Left ventricle myocardium superior (tissue), 1 donor: ENCODE measurements at regions not wholly inside any gene's neighbourhood (a gene's known extent, or its start where the extent isn't known, plus 50 kb on each side); places are given as distances from the start of the nearest gene placed in this dataset.

ENCODE experiments used
- ATAC-seq: fragments of 200-7000 bp; cut with Tn5 transposase; one replicate; pipeline ENCODE4 v1.9.1; 2020; ENCODE audit warnings: mild to moderate bottlenecking, moderate library complexity
- DNase-seq: peaks from one replicate; pipeline ENCODE4 v3.0.0-alpha.2; 2020
- intact Hi-C: fragments of 100-400 bp; cut with micrococcal nuclease; formaldehyde crosslinking; loops from one replicate; pipeline ENCODE4 v1.11.0; 2022
- donor health status: DM: no; HTN: yes; CAD: no; lungs with severe emphysema.

GRCh38 chr13:104460554-104460953 lies 1394.3 kb upstream of the SLC10A2 start:
- intact Hi-C loops, result no loop called here
- no peak for DNase-seq
- ATAC-seq, result no peak

DNA sequence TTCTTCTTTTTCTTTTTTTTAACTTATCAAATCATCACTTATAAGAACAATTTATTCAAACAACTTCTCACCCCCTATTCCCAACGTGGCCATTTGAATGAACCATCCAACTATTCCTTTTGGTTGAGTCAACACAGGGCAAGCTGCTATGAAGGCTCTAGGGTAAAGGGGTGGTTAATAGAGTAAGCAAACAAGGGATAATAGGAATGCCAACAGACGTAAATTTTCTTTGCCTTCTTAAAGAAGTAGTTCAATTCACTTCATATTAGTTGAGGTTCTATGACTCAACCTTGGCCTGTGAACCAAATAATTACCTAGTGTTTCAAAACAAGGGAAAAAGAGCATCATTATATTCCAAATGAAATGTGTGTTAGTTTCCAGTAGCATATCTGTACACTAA lies 1383.8 kb upstream of the SLC10A2 start:
- intact Hi-C loops, result no loop called here
- no peak for DNase-seq

GRCh38 chr13:104447348-104447747 lies 1381.1 kb upstream of the SLC10A2 start:
- ATAC-seq (no peak), DNase-seq (no peak)
- intact Hi-C loops, result no loop called here

More for the DNA sequence above, 1383.8 kb upstream of the SLC10A2 start:
- no peak for ATAC-seq

GRCh38 chr13:104442536-104442935 lies 1376.3 kb upstream of the SLC10A2 start:
- ATAC-seq (no peak), DNase-seq (no peak)
- intact Hi-C loops, result no loop called here

GRCh38 chr13:104436555-104436954 lies 1370.3 kb upstream of the SLC10A2 start:
- ATAC-seq (no peak), DNase-seq (no peak)
- intact Hi-C loops, result no loop called here

- DNase-seq, result no peak
- no peak for ATAC-seq
- intact Hi-C loops, result no loop called here
Observed at GRCh38 chr13:104431895-104432294, 1365.7 kb upstream of the SLC10A2 start.

GRCh38 chr13:104426435-104426834 lies 1360.2 kb upstream of the SLC10A2 start:
- intact Hi-C loops, result no loop called here
- DNase-seq (no peak), ATAC-seq (no peak)

DNA sequence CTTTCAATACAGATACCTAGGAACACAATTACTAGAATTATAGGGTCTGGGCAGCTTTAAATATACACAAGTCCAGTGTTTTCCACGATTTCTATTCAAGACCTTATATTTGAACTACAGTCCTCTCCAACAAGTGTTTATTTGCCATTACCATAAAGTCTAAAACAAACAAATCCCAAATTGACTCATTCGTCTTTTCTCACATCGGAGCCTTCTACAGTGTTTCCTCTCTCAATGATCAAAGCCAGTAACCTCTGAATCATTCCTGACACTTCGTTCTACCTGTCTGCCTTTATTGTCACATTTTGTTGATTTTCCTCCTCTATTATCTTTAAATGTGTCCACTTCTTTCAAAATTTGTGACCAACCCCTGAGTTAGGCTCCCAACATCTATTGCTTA lies 1356.5 kb upstream of the SLC10A2 start:
- DNase-seq (no peak), ATAC-seq (no peak)
- intact Hi-C loops, result no loop called here

DNA sequence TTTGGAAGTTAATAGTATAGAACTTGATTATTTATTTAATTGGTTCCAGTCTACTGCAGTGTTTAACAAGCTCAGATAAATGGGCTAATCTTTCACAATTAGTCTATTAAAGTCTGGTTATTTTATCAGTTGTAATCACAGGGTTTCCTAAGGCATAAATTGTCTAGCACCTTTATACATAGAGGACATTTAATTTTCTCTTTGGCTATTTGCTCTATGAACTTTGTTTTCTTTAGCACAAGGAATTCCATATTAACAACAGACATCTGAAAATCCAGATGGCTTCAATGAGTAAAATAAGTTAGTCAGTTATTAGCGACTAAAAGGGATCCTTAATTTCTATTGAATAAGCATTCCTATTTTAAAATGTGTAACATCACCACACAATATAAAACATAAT lies 1350.8 kb upstream of the SLC10A2 start:
- intact Hi-C loops, result no loop called here
- no peak for DNase-seq

DNA sequence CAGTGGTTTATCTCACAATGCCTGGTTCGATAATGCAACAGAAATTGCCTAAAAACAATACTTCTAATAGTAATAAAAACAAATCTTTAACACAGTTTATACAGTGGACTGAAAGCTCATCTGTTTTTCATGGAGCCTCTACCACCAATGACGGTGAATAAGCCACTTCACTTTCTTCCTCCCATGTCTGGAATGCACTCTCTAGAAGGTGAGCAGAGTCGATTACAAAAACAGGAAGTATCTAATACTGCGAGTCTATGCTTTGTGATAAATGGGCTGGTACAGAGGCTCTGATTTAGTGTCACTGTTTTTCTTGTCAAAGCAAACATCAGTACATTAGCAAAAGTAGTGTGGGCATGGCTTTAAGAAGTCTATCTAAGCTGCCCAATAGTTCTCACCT lies 1348.6 kb upstream of the SLC10A2 start:
- intact Hi-C loops, result no loop called here
- ATAC-seq (no peak), DNase-seq (no peak)

More for the DNA sequence above, 1350.8 kb upstream of the SLC10A2 start:
- ATAC-seq, result no peak

GRCh38 chr13:104414181-104414580 lies 1348.0 kb upstream of the SLC10A2 start:
- DNase-seq, result no peak
- ATAC-seq, result no peak
- intact Hi-C loops, result no loop called here

- no peak for ATAC-seq
- intact Hi-C loops, result no loop called here
- DNase-seq, result no peak
Observed at GRCh38 chr13:104411141-104411765, 1345.0 kb upstream of the SLC10A2 start.

DNA sequence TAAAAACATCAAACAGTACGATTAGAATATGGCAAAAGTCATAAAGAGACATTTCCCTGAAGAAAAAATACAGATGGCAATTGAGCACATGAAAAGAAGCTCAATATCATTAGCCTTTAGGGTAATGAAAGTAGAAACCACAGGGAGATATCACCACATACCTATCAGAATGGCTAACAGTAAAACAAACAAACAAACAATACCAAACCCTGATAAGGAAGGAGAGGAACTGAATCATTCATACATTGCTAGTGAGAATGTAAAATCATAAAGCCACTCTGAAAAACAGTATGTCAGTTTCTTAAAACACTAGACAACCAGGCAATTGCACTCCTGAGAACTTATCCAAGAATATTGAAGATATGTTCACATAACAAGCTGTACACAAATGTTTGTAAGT lies 1342.5 kb upstream of the SLC10A2 start:
- no peak for ATAC-seq
- DNase-seq, result no peak
- intact Hi-C loops, result no loop called here

GRCh38 chr13:104404325-104404724 lies 1338.1 kb upstream of the SLC10A2 start:
- intact Hi-C loops, result no loop called here
- no peak for ATAC-seq
- DNase-seq, result no peak

- no peak for ATAC-seq
- intact Hi-C loops, result no loop called here
Observed at GRCh38 chr13:104389691-104390090, 1323.5 kb upstream of the SLC10A2 start.

DNA sequence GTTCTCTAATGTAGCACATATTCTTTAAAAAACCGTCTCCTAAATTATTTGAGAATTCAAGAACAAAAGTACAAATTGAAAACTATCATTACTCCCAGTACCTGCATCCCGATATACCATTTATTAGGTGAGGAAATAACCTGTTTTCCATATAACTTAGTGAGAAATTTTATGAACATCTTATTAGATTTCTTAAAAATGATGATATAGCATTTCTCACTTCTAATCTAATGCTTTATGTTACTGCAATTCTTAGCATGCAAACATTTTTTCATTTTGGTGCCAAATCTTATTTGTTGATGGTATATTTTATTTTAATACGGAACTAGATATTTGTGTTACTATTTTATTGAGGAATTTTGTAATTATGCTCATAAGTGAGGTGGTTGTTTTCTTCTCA lies 1321.3 kb upstream of the SLC10A2 start:
- DNase-seq (no peak), ATAC-seq (no peak)
- intact Hi-C loops, result no loop called here

More at GRCh38 chr13:104389691-104390090, 1323.5 kb upstream of the SLC10A2 start:
- no peak for DNase-seq

GRCh38 chr13:104385404-104385803 lies 1319.2 kb upstream of the SLC10A2 start:
- no peak for DNase-seq
- intact Hi-C loops, result no loop called here

DNA sequence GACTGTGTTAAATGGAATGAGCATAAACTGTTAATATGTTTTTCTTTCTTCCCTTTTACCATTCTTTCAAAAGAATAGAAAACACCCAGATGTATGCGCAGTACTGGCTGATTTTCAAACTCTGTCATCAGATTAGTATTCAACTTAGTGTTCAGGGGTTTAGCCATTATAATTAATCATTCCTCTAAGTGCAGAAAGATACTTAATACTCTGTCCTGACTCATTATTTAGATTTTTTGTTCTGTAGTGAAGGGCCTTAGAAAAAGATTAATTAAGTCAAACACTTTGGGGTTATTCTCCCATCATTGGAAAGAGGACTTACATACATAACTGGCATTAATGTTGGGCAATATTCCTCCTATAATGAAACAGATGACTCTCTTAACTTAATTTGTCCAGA lies 1316.7 kb upstream of the SLC10A2 start:
- intact Hi-C loops, result no loop called here
- ATAC-seq, result no peak
- no peak for DNase-seq

More at GRCh38 chr13:104385404-104385803, 1319.2 kb upstream of the SLC10A2 start:
- no peak for ATAC-seq

- ATAC-seq, result no peak
- intact Hi-C loops, result no loop called here
- DNase-seq, result no peak
Observed at GRCh38 chr13:104376588-104376987, 1310.4 kb upstream of the SLC10A2 start.

DNA sequence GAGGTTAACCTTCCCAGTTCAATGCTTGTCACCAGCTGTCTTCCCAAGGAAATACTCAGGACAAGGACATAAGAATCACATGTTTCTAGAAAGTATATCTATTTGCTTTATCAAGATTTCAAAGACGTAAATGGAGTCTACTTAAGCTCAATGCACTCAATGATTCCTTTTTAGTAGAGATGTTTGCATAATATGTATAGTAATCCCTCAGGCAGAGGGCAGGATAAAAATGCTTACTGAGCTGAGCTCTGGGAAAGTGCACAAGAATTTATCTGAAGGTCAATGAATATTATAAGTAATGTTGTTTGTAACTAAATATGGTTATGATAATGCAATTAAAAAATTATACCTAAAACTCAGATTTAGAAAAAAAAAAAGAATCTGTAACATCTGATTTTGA lies 1309.4 kb upstream of the SLC10A2 start:
- DNase-seq (no peak), ATAC-seq (no peak)
- intact Hi-C loops, result no loop called here

- no peak for ATAC-seq
- DNase-seq, result no peak
- intact Hi-C loops, result no loop called here
Observed at GRCh38 chr13:104372095-104372655, 1306.0 kb upstream of the SLC10A2 start.
